Smooth muscle cell (in vitro differentiated cells): ENCODE measurements at regions not wholly inside any gene's neighbourhood (a gene's known extent, or its start where the extent isn't known, plus 50 kb on each side); places are given as distances from the start of the nearest gene placed in this dataset.

Experiments
- DNase-seq: peaks from one replicate; lab custom pipeline; 2025; ENCODE audit not compliant: unreplicated experiment; lab: John Stamatoyannopoulos, UW
- H2AFZ ChIP-seq: fragments of 200-600 bp; sonication (generic); 2 replicates; pipeline ENCODE4 v1.6.0; 2016; ENCODE audit warnings: antibody characterized with exemption, low read depth, mild to moderate bottlenecking
- H3F3A ChIP-seq: fragments of 200-600 bp; sonication (generic); 2 replicates; pipeline ENCODE4 v1.6.0; 2017; ENCODE audit warnings: antibody characterized with exemption, low read depth
- H3K27ac ChIP-seq: fragments of 200-600 bp; sonication (generic); 2 replicates; pipeline ENCODE4 v1.5.1; 2016; ENCODE audit warnings: low read depth, mild to moderate bottlenecking
- H3K27me3 ChIP-seq: fragments of 200-600 bp; sonication (generic); 2 replicates; pipeline ENCODE4 v1.6.1; 2016; ENCODE audit warnings: low read depth, mild to moderate bottlenecking
- H3K36me3 ChIP-seq: fragments of 200-600 bp; sonication (generic); 2 replicates; pipeline ENCODE4 v1.5.1; 2016; ENCODE audit warnings: low read depth
- H3K4me1 ChIP-seq: fragments of 200-600 bp; sonication (generic); 2 replicates; pipeline ENCODE4 v1.5.1; 2016; ENCODE audit warnings: low read depth
- H3K4me2 ChIP-seq: fragments of 200-600 bp; sonication (generic); 2 replicates; pipeline ENCODE4 v1.6.0; 2016; ENCODE audit warnings: mild to moderate bottlenecking
- H3K4me3 ChIP-seq: fragments of 200-600 bp; sonication (generic); 2 replicates; pipeline ENCODE4 v1.5.1; 2016; ENCODE audit warnings: mild to moderate bottlenecking
- H3K79me2 ChIP-seq: fragments of 200-600 bp; sonication (generic); 2 replicates; pipeline ENCODE4 v1.6.0; 2016; ENCODE audit warnings: low read depth, mild to moderate bottlenecking
- H3K9ac ChIP-seq: fragments of 200-600 bp; sonication (generic); 2 replicates; pipeline ENCODE4 v1.6.0; 2016; ENCODE audit warnings: low read depth
- H3K9me3 ChIP-seq: fragments of 200-600 bp; sonication (generic); replicated peaks from 2 replicates; pipeline ENCODE4 v1.5.1; 2016; ENCODE audit warnings: low read depth
- H4K20me1 ChIP-seq: fragments of 200-600 bp; sonication (generic); 2 replicates; pipeline ENCODE4 v1.6.0; 2016; ENCODE audit warnings: low read depth
- WGBS: methylation state at CpG from one replicate; pipeline ENCODE4 v1.1.7; 2016; ENCODE audit warnings: low lambda C conversion rate; 5-methylcytosine and 5-hydroxymethylcytosine counted together
- TF ChIP-seq, protein P1 (sequence below): fragments of 200-600 bp; sonication (generic); IDR thresholded peaks from 2 replicates; pipeline ENCODE4 v1.5.1; 2017; ENCODE audit warnings: borderline replicate concordance, mild to moderate bottlenecking, antibody characterized with exemption; ENCODE audit not compliant: insufficient read depth, poor library complexity, severe bottlenecking

DNA sequence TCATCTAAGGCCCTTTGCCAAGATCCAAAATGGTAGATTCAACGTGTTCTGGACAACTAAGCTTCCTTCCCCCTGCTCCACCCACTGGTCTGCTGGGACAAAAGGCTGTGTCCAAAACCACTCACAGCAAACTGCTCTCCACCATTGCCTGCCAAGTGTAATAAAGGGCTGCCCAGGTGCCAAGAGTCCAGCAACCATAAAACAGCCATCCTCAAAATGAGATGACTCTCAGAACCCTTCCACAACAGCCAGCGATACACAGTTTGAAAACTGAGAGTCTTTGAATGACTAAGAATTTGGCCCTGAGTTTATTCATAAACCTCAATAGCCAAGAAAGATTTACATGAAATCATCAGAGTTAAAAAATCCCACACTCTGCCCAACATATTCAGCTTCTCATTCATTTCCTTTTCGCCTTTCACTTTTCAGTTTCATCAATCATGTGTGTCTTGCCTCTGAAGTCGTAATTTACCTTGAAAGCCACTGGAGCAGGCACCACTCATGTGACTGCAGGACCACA is 658.1 kb upstream of the MGMT start:
- Histone ChIP-seq H3K4me2 (no peak overlapping the region), H3K9ac (no peak overlapping the region), H4K20me1 (no peaks in the 10 kb centered on the region), H3F3A (no peaks in the 10 kb centered on the region), H3K79me2 (no peaks in the 10 kb centered on the region), H3K9me3 (no peaks in the 10 kb centered on the region), H2AFZ (no peak overlapping the region), H3K4me3 (no peak overlapping the region), H3K36me3 (no peaks in the 10 kb centered on the region), H3K27me3 (no peaks in the 10 kb centered on the region), H3K27ac (no peak overlapping the region), H3K4me1 (no peaks in the 10 kb centered on the region)
- TF ChIP-seq, protein P1, sequence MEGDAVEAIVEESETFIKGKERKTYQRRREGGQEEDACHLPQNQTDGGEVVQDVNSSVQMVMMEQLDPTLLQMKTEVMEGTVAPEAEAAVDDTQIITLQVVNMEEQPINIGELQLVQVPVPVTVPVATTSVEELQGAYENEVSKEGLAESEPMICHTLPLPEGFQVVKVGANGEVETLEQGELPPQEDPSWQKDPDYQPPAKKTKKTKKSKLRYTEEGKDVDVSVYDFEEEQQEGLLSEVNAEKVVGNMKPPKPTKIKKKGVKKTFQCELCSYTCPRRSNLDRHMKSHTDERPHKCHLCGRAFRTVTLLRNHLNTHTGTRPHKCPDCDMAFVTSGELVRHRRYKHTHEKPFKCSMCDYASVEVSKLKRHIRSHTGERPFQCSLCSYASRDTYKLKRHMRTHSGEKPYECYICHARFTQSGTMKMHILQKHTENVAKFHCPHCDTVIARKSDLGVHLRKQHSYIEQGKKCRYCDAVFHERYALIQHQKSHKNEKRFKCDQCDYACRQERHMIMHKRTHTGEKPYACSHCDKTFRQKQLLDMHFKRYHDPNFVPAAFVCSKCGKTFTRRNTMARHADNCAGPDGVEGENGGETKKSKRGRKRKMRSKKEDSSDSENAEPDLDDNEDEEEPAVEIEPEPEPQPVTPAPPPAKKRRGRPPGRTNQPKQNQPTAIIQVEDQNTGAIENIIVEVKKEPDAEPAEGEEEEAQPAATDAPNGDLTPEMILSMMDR, result no peak
- DNase-seq, result no peak
- WGBS, result 87% methylated on average over 4 of the region's 4 CpGs

DNA sequence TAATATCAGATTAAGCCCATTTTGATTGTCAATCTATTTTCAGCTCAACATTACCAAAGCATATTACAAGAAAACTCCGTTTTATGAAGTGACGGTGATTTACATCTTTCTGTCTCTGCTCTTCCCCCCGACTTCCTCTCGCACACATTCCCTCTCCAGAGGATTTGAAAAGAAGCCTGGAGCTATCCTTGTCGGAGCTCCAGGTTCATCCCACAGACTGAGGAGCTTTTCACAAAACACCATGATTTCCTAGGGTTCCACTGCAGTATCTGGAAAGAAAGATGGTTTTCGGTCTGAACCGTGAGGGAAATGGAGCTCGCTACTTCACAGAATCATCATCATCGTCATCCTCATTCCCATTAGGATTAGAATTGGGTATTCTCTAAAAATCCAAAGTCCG is 655.5 kb upstream of the MGMT start:
- no peak overlapping the region for H3K4me2 ChIP-seq
- no peaks in the 10 kb centered on the region for H3K79me2 ChIP-seq
- H3F3A ChIP-seq, result no peaks in the 10 kb centered on the region
- H3K4me3 ChIP-seq, result no peak overlapping the region
- H3K4me1 ChIP-seq, result no peaks in the 10 kb centered on the region
- 84% methylated on average over 10 of the region's 10 CpGs for WGBS
- no peak overlapping the region for H3K27ac ChIP-seq
- no peaks in the 10 kb centered on the region for H3K36me3 ChIP-seq
- no peak overlapping the region for H2AFZ ChIP-seq
- no peaks in the 10 kb centered on the region for H4K20me1 ChIP-seq
- no peak overlapping the region for H3K9ac ChIP-seq
- TF ChIP-seq, protein P1, result no peak
- no peaks in the 10 kb centered on the region for H3K9me3 ChIP-seq
- DNase-seq, result no peak
- no peaks in the 10 kb centered on the region for H3K27me3 ChIP-seq

DNA sequence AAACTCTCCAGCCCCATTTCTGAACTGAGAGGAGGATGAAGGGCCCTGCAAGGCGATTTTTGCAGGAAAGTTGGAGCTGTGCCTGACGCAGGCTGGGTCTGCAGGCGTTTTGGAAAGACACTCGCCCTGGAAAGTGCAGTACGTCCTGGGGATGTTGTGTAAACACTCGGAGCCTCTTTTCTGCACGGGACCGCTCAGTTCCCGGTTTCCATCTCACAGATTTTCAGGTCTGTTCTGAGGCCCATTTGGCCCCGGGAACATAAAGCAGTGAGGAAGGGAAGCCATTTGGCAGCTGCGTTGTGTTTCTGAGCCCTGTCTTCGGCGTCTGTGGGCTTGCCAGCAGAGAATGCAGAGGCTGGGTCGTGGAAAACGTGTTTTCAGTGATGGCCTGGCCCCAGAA is 655.0 kb upstream of the MGMT start:
- H3K9ac ChIP-seq, result no peak overlapping the region
- no peaks in the 10 kb centered on the region for H3K9me3 ChIP-seq
- no peak overlapping the region for H3K4me3 ChIP-seq
- no peak for DNase-seq
- no peaks in the 10 kb centered on the region for H3F3A ChIP-seq
- no peaks in the 10 kb centered on the region for H3K79me2 ChIP-seq
- no peak overlapping the region for H2AFZ ChIP-seq
- no peaks in the 10 kb centered on the region for H4K20me1 ChIP-seq
- H3K27me3 ChIP-seq, result no peaks in the 10 kb centered on the region
- H3K27ac ChIP-seq, result no peak overlapping the region
- WGBS, result 81% methylated on average over 15 of the region's 15 CpGs
- H3K4me1 ChIP-seq, result no peaks in the 10 kb centered on the region
- TF ChIP-seq, protein P1, result no peak
- H3K4me2 ChIP-seq, result no peak overlapping the region
- no peaks in the 10 kb centered on the region for H3K36me3 ChIP-seq

DNA sequence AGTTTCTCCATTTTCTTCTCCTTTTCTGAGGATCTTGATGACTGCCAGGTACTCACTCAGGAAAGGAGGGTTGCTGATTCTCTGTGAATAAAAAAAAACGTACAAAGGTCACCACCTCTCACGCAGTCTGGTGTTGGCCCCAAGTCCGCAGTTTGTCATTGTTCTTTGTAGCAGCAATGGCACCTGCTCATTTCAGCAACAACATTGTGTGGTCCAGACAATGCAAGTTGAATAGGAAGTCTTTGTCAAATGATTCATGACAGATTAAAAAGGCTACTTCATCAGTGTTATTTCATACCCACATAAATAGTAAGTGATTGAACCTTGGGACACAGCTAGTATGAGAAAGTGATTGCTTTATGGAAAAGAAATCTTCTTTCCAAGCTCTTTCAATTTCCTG is 653.5 kb upstream of the MGMT start:
- TF ChIP-seq, protein P1, result no peak
- Histone ChIP-seq H3K36me3 (no peaks in the 10 kb centered on the region), H3K79me2 (no peaks in the 10 kb centered on the region), H3K4me2 (no peak overlapping the region), H3K9ac (no peak overlapping the region), H3K9me3 (no peaks in the 10 kb centered on the region), H3K27ac (no peak overlapping the region), H3K27me3 (no peaks in the 10 kb centered on the region), H2AFZ (no peak overlapping the region), H3K4me3 (no peak overlapping the region), H3F3A (no peaks in the 10 kb centered on the region), H4K20me1 (no peaks in the 10 kb centered on the region), H3K4me1 (no peaks in the 10 kb centered on the region)
- DNase-seq, result no peak
- 92% methylated on average over 3 of the region's 3 CpGs for WGBS
